ENCODE measurements at regions not wholly inside any gene's neighbourhood (a gene's known extent, or its start where the extent isn't known, plus 50 kb on each side); places are given as distances from the start of the nearest gene placed in this dataset.

- no peak overlapping the region for H3K27ac ChIP-seq
- no peak overlapping the region for H3K4me3 ChIP-seq
- WGBS: 93% methylated on average over 3 of the region's 3 CpGs
- no peaks in the 10 kb centered on the region for H3K4me1 ChIP-seq (replicated peaks)
- TF ChIP-seq POLR2AphosphoS5 (IDR thresholded peaks at IDR 0.05) (no peak), POLR2A (IDR thresholded peaks at IDR 0.05) (no peak)
- TF ChIP-seq, protein P1, sequence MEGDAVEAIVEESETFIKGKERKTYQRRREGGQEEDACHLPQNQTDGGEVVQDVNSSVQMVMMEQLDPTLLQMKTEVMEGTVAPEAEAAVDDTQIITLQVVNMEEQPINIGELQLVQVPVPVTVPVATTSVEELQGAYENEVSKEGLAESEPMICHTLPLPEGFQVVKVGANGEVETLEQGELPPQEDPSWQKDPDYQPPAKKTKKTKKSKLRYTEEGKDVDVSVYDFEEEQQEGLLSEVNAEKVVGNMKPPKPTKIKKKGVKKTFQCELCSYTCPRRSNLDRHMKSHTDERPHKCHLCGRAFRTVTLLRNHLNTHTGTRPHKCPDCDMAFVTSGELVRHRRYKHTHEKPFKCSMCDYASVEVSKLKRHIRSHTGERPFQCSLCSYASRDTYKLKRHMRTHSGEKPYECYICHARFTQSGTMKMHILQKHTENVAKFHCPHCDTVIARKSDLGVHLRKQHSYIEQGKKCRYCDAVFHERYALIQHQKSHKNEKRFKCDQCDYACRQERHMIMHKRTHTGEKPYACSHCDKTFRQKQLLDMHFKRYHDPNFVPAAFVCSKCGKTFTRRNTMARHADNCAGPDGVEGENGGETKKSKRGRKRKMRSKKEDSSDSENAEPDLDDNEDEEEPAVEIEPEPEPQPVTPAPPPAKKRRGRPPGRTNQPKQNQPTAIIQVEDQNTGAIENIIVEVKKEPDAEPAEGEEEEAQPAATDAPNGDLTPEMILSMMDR (IDR thresholded peaks at IDR 0.05): no peak
- H3K27me3 ChIP-seq (replicated peaks; ENCODE audit: insufficient read depth): no peaks in the 10 kb centered on the region
- H3K36me3 ChIP-seq: no peaks in the 10 kb centered on the region
- H3K9me3 ChIP-seq: no peaks in the 10 kb centered on the region
- DNase-seq (ENCODE audit: low spot score): no peak
- intact Hi-C loops (cut with DNase I): no loop called here
These were observed 250.8 kb upstream of the TCF4 start for GRCh38 chr18:55838841-55839240.

DNA sequence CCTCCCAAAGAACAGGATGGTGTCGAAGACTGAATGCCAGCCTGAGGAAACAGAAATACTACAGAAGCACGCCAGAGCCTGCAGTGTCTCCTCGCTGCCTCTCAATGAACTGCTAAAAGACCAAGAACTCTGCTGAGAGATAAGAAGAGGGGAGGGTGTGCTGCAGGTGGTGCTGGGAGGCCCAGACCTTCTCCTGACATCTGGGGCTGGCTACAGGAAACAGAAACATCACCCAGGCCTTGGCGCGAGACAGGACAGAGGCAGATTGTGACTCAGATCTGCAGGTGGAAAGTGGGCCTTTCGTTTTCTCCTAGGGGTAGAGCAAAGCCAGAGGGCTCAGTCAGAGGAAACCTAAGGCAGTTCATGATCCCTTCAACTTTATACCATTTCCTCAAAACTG, 250.3 kb upstream of the TCF4 start:
- no peaks in the 10 kb centered on the region for H3K36me3 ChIP-seq

DNA sequence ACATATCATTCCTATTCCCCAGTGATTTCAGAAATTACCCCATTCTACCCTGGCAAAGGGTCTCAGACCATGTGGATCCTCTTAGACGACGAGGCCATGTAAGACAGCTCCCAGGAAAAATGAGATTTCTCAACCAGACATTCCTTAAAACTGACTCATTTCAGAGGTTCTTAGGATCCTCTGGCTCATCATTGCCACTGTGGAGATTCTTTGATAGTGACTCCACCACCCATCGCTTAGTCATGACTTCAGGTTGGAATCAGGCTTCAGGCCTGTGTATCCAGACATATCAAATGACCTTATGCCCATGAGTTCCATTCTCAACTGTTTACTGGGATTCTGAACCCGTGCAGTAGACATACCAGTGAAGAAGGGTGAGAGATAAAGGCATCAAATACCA, 245.6 kb upstream of the TCF4 start:
- no peaks in the 10 kb centered on the region for H3K27me3 ChIP-seq (replicated peaks; ENCODE audit: insufficient read depth)
- DNase-seq (ENCODE audit: low spot score): no peak
- no peaks in the 10 kb centered on the region for H3K4me1 ChIP-seq (replicated peaks)
- intact Hi-C loops (cut with DNase I): no loop called here
- TF ChIP-seq POLR2AphosphoS5 (IDR thresholded peaks at IDR 0.05) (no peak), POLR2A (IDR thresholded peaks at IDR 0.05) (no peak)
- TF ChIP-seq, protein P1 (IDR thresholded peaks at IDR 0.05): no peak
- H3K9me3 ChIP-seq: no peaks in the 10 kb centered on the region
- no peaks in the 10 kb centered on the region for H3K36me3 ChIP-seq
- H3K27ac ChIP-seq: no peak overlapping the region
- WGBS: 79% methylated on average over 4 of the region's 4 CpGs
- no peak overlapping the region for H3K4me3 ChIP-seq

More for the DNA sequence above, 250.3 kb upstream of the TCF4 start:
- intact Hi-C loops (cut with DNase I): no loop called here
- Histone ChIP-seq H3K9me3 (no peaks in the 10 kb centered on the region), H3K27me3 (replicated peaks; ENCODE audit: insufficient read depth) (no peaks in the 10 kb centered on the region), H3K4me3 (no peak overlapping the region), H3K4me1 (replicated peaks) (no peaks in the 10 kb centered on the region), H3K27ac (no peak overlapping the region)
- no peak for TF ChIP-seq POLR2AphosphoS5 (IDR thresholded peaks at IDR 0.05)
- TF ChIP-seq, protein P1 (IDR thresholded peaks at IDR 0.05): no peak
- no peak for TF ChIP-seq POLR2A (IDR thresholded peaks at IDR 0.05)
- WGBS: 85% methylated on average over 6 of the region's 6 CpGs
- no peak for DNase-seq (ENCODE audit: low spot score)

DNA sequence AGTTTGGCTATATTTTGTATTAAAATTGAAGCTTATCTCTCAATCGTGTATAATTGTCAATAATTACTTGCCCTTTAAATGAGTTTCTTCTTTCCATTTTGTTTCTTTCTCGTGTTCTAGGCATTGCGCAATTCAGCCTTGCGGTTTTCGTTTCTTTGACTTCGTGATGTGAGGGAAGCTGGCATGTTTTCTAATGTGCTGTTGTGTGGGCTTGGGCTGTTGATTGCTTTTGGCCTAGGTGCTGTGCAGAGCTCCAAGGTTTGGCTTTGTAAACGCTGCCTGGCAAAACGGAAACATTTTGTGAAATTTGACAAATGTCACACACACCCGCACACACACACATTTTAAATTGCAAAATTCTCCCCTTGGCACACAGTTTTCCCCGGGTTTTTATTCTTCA, 242.6 kb upstream of the TCF4 start:
- WGBS: 90% methylated on average over 10 of the region's 10 CpGs
- DNase-seq (ENCODE audit: low spot score): no peak
- H3K4me3 ChIP-seq: no peak overlapping the region

GRCh38 chr18:55821219-55821618, 233.2 kb upstream of the TCF4 start:
- H3K36me3 ChIP-seq: no peaks in the 10 kb centered on the region
- no peaks in the 10 kb centered on the region for H3K27me3 ChIP-seq (replicated peaks; ENCODE audit: insufficient read depth)
- H3K27ac ChIP-seq: no peak overlapping the region
- TF ChIP-seq POLR2AphosphoS5 (IDR thresholded peaks at IDR 0.05) (no peak), POLR2A (IDR thresholded peaks at IDR 0.05) (no peak)
- TF ChIP-seq, protein P1 (IDR thresholded peaks at IDR 0.05): no peak
- intact Hi-C loops (cut with DNase I): no loop called here
- H3K4me1 ChIP-seq (replicated peaks): no peaks in the 10 kb centered on the region
- 29% methylated on average over 2 of the region's 2 CpGs for WGBS
- no peak overlapping the region for H3K4me3 ChIP-seq
- no peak for DNase-seq (ENCODE audit: low spot score)
- H3K9me3 ChIP-seq: no peaks in the 10 kb centered on the region

More for the DNA sequence above, 242.6 kb upstream of the TCF4 start:
- H3K27ac ChIP-seq: no peak overlapping the region
- H3K9me3 ChIP-seq: no peaks in the 10 kb centered on the region
- TF ChIP-seq POLR2A (IDR thresholded peaks at IDR 0.05) (no peak), POLR2AphosphoS5 (IDR thresholded peaks at IDR 0.05) (no peak)
- TF ChIP-seq, protein P1 (IDR thresholded peaks at IDR 0.05): no peak
- intact Hi-C loops (cut with DNase I): no loop called here
- no peaks in the 10 kb centered on the region for H3K27me3 ChIP-seq (replicated peaks; ENCODE audit: insufficient read depth)
- H3K4me1 ChIP-seq (replicated peaks): no peaks in the 10 kb centered on the region
- no peaks in the 10 kb centered on the region for H3K36me3 ChIP-seq

Data from prostate gland (tissue), 2 donors.